H9 (cell line): ENCODE measurements at regions not wholly inside any gene's neighbourhood (a gene's known extent, or its start where the extent isn't known, plus 50 kb on each side); places are given as distances from the start of the nearest gene placed in this dataset.

Experiments used
- DNase-seq: peaks from one replicate; pipeline ENCODE4 v3.0.0-alpha.2; 2017
- H2AFZ ChIP-seq: one replicate; pipeline ENCODE4 v1.6.1; 2013; ENCODE audit warnings: mild to moderate bottlenecking, low read length, control low read depth, moderate library complexity
- H2AK5ac ChIP-seq: 2 replicates; pipeline ENCODE4 v1.6.1; 2013; ENCODE audit warnings: low read length, control low read depth, mixed read lengths; ENCODE audit not compliant: insufficient read length
- H2BK120ac ChIP-seq: one replicate; pipeline ENCODE4 v1.6.1; 2013; ENCODE audit warnings: low read depth, mild to moderate bottlenecking, low read length, control low read depth, inconsistent platforms; ENCODE audit not compliant: poor library complexity, severe bottlenecking
- H2BK12ac ChIP-seq: 2 replicates; pipeline ENCODE4 v1.6.1; 2013; ENCODE audit warnings: low read length, control low read depth, mixed read lengths, low read depth; ENCODE audit not compliant: insufficient read length
- H2BK15ac ChIP-seq: 2 replicates; pipeline ENCODE4 v1.6.1; 2013; ENCODE audit warnings: low read depth, low read length, control low read depth
- H2BK20ac ChIP-seq: one replicate; pipeline ENCODE4 v1.6.1; 2013; ENCODE audit warnings: low read depth, mild to moderate bottlenecking, low read length, control low read depth, inconsistent platforms; ENCODE audit not compliant: poor library complexity, severe bottlenecking
- H2BK5ac ChIP-seq: 2 replicates; pipeline ENCODE4 v1.6.1; 2013; ENCODE audit warnings: low read length, control low read depth, mixed read lengths; ENCODE audit not compliant: insufficient read length
- H3K14ac ChIP-seq: 2 replicates; pipeline ENCODE4 v1.6.1; 2013; ENCODE audit warnings: low read length, control low read depth; ENCODE audit not compliant: insufficient read depth
- H3K18ac ChIP-seq: 2 replicates; pipeline ENCODE4 v1.6.1; 2013; ENCODE audit warnings: low read depth, mild to moderate bottlenecking, mixed read lengths, low read length, control low read depth; ENCODE audit not compliant: insufficient read length
- H3K23ac ChIP-seq: 2 replicates; pipeline ENCODE4 v1.6.1; 2013; ENCODE audit warnings: low read length, control low read depth, mixed read lengths, low read depth; ENCODE audit not compliant: insufficient read length
- H3K23me2 ChIP-seq: 2 replicates; pipeline ENCODE4 v1.6.1; 2013; ENCODE audit warnings: low read depth, mild to moderate bottlenecking, mixed read lengths, low read length, control low read depth; ENCODE audit not compliant: insufficient read length, poor library complexity, severe bottlenecking
- H3K27ac ChIP-seq: 2 replicates; pipeline ENCODE4 v1.5.1; 2013; ENCODE audit warnings: low read length, control low read depth, mixed read lengths, low read depth; ENCODE audit not compliant: insufficient read length
- H3K27me3 ChIP-seq: 2 replicates; pipeline ENCODE4 v1.6.1; 2013; ENCODE audit warnings: low read length, control low read depth, inconsistent platforms; ENCODE audit not compliant: insufficient read depth
- H3K4ac ChIP-seq: 2 replicates; pipeline ENCODE4 v1.6.1; 2013; ENCODE audit warnings: low read depth, mild to moderate bottlenecking, control low read depth, inconsistent platforms, low read length, moderate library complexity
- H3K4me1 ChIP-seq: 2 replicates; pipeline ENCODE4 v1.6.1; 2013; ENCODE audit warnings: low read length, control low read depth, inconsistent platforms; ENCODE audit not compliant: insufficient read depth
- H3K4me2 ChIP-seq: 2 replicates; pipeline ENCODE4 v1.6.1; 2013; ENCODE audit warnings: low read length, control low read depth, mixed read lengths; ENCODE audit not compliant: insufficient read length, insufficient read depth
- H3K56ac ChIP-seq: 2 replicates; pipeline ENCODE4 v1.6.1; 2013; ENCODE audit warnings: low read depth, mild to moderate bottlenecking, mixed read lengths, low read length, control low read depth; ENCODE audit not compliant: insufficient read length
- H3K79me1 ChIP-seq: 2 replicates; pipeline ENCODE4 v1.6.1; 2013; ENCODE audit warnings: low read depth, mild to moderate bottlenecking, moderate library complexity, low read length, control low read depth, inconsistent platforms; ENCODE audit not compliant: insufficient read depth, poor library complexity, severe bottlenecking
- H3K79me2 ChIP-seq: 2 replicates; pipeline ENCODE4 v1.6.1; 2013; ENCODE audit warnings: low read length, control low read depth, inconsistent platforms; ENCODE audit not compliant: insufficient read depth
- H3K9ac ChIP-seq: 2 replicates; pipeline ENCODE4 v1.6.1; 2013; ENCODE audit warnings: low read length, control low read depth, mixed read lengths; ENCODE audit not compliant: insufficient read length; ENCODE audit errors: extremely low read depth
- H3K9me3 ChIP-seq: one replicate; pipeline ENCODE4 v1.6.1; 2013; ENCODE audit warnings: low read depth, low read length, inconsistent platforms; ENCODE audit not compliant: control insufficient read depth
- H3T11ph ChIP-seq: one replicate; pipeline ENCODE4 v1.6.1; 2013; ENCODE audit warnings: mild to moderate bottlenecking, low read length, control low read depth, inconsistent platforms
- H4K20me1 ChIP-seq: one replicate; pipeline ENCODE4 v1.6.1; 2013; ENCODE audit not compliant: control insufficient read depth, insufficient read length, insufficient read depth
- H4K5ac ChIP-seq: 2 replicates; pipeline ENCODE4 v1.6.1; 2013; ENCODE audit warnings: low read depth, mild to moderate bottlenecking, mixed read lengths, low read length, control low read depth; ENCODE audit not compliant: insufficient read length
- H4K8ac ChIP-seq: replicated peaks from 2 replicates; pipeline ENCODE4 v1.6.1; 2013; ENCODE audit warnings: low read length, control low read depth, mixed read lengths, low read depth; ENCODE audit not compliant: insufficient read length
- H4K91ac ChIP-seq: 2 replicates; pipeline ENCODE4 v1.6.1; 2013; ENCODE audit warnings: low read depth, mild to moderate bottlenecking, moderate library complexity, mixed read lengths, low read length, control low read depth; ENCODE audit not compliant: insufficient read length
- H3K27ac Mint-ChIP-seq, 3 experiments: 2 replicates in 2 of 3; 3 replicates in 1 of 3; pipeline ENCODE4 v1.8.0; 2020 to 2021; ENCODE audit warnings: mixed read lengths in 3 of 3, mild to moderate bottlenecking in 1 of 3, moderate library complexity in 1 of 3
- H3K27me3 Mint-ChIP-seq: 2 replicates; pipeline ENCODE4 v1.8.0; 2021; ENCODE audit warnings: low read depth, mild to moderate bottlenecking, moderate library complexity, mixed read lengths
- H3K36me3 Mint-ChIP-seq, 3 experiments: 2 replicates in 2 of 3; 3 replicates in 1 of 3; pipeline ENCODE4 v1.8.0; 2020 to 2021; ENCODE audit warnings: low read depth in 3 of 3, mixed read lengths in 3 of 3; ENCODE audit not compliant: insufficient read depth in 1 of 3
- H3K4me1 Mint-ChIP-seq, 2 experiments: 2 replicates each; pipeline ENCODE4 v1.8.0; 2020; ENCODE audit warnings: mixed read lengths in 2 of 2
- H3K4me3 Mint-ChIP-seq, 2 experiments: 2 replicates in 1 of 2; 3 replicates in 1 of 2; pipeline ENCODE4 v1.8.0; 2020 to 2021; ENCODE audit warnings: mild to moderate bottlenecking in 2 of 2, mixed read lengths in 2 of 2, moderate library complexity in 1 of 2
- H3K9me3 Mint-ChIP-seq, 2 experiments: 2 replicates in 1 of 2; 3 replicates in 1 of 2; pipeline ENCODE4 v1.8.0; 2020; ENCODE audit warnings: mild to moderate bottlenecking in 2 of 2, mixed read lengths in 2 of 2, moderate library complexity in 1 of 2
- WGBS: extraction: QIAGEN DNeasy Blood & Tissue Kit; methylation state at CpG from one replicate; pipeline ENCODE4 v1.1.7; 2013; ENCODE audit warnings: missing lambda C conversion rate, low lambda C conversion rate, mixed read lengths; ENCODE audit not compliant: insufficient read length; ENCODE audit errors: extremely low coverage; 5-methylcytosine and 5-hydroxymethylcytosine counted together
- TF ChIP-seq, protein P1 (sequence below): fragments of 200-600 bp; sonication (generic); conservative IDR thresholded peaks from 3 replicates; pipeline ENCODE4 v1.8.0; 2021; ENCODE audit warnings: antibody characterized with exemption, mild to moderate bottlenecking

DNA sequence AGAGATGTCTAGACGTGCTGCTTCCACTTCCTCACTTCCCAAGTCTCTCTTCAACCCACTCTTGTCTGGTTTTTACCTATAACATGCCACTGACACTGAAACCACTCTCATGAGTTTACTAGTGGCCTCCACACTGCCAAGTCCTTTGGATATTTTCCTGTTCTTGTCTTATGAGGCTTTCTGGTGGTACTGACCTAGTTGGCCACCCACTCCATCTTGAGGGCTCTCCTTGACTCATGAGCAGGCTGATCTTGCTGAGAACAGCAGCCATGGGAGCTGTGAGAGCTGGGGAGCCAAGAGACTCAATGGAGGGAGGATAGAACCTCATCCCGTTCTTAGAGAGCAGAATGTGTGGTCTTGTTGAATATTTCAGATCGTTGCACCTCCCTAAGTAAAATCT is 283.4 kb upstream of the PRDM1 start:
- Histone ChIP-seq H4K20me1 (no peaks in the 10 kb centered on the region), H2BK20ac (no peak overlapping the region), H2BK120ac (no peak overlapping the region), H3K27me3 (no peaks in the 10 kb centered on the region), H3K23me2 (no peaks in the 10 kb centered on the region), H3K18ac (no peak overlapping the region), H2BK15ac (no peak overlapping the region), H3K4me1 (no peaks in the 10 kb centered on the region), H2AK5ac (no peak overlapping the region), H3K4ac (no peak overlapping the region), H2AFZ (no peak overlapping the region), H2BK5ac (no peak overlapping the region), H3K27ac (no peak overlapping the region), H3K56ac (no peak overlapping the region), H3K79me2 (0 out of 2 replicates have a peak, but pooled peaks cover 1% of the 10 kb centered on the region), H3K79me1 (no peaks in the 10 kb centered on the region), H3T11ph (no peak overlapping the region), H4K5ac (no peak overlapping the region), H4K91ac (no peak overlapping the region), H3K9ac (no peak overlapping the region), H3K9me3 (no peaks in the 10 kb centered on the region), H4K8ac (no peak overlapping the region), H3K14ac (no peak overlapping the region), H2BK12ac (no peak overlapping the region), H3K23ac (no peak overlapping the region), H3K4me2 (no peak overlapping the region)
- TF ChIP-seq, protein P1, sequence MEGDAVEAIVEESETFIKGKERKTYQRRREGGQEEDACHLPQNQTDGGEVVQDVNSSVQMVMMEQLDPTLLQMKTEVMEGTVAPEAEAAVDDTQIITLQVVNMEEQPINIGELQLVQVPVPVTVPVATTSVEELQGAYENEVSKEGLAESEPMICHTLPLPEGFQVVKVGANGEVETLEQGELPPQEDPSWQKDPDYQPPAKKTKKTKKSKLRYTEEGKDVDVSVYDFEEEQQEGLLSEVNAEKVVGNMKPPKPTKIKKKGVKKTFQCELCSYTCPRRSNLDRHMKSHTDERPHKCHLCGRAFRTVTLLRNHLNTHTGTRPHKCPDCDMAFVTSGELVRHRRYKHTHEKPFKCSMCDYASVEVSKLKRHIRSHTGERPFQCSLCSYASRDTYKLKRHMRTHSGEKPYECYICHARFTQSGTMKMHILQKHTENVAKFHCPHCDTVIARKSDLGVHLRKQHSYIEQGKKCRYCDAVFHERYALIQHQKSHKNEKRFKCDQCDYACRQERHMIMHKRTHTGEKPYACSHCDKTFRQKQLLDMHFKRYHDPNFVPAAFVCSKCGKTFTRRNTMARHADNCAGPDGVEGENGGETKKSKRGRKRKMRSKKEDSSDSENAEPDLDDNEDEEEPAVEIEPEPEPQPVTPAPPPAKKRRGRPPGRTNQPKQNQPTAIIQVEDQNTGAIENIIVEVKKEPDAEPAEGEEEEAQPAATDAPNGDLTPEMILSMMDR = no peak
- H3K27ac Mint-ChIP-seq = no peak overlapping the region
- WGBS = no CpG with 5 or more reads among the region's 3 CpGs
- DNase-seq = no peak
- H3K4me3 Mint-ChIP-seq = no peak overlapping the region
- no peaks in the 10 kb centered on the region for H3K4me1 Mint-ChIP-seq
- no peaks in the 10 kb centered on the region; a peak in 1 of 5 replicates for H3K9me3 Mint-ChIP-seq
- no peaks in the 10 kb centered on the region for H3K36me3 Mint-ChIP-seq
- no peaks in the 10 kb centered on the region; the same call in 1 of the 2 replicates for H3K27me3 Mint-ChIP-seq
